Stimulated activated CD4-positive, alpha-beta T cell treated with anti-CD3 and anti-CD28 coated beads, Interleukin-4, amount 100 ng/mL, for 1 hour (primary cell): ENCODE measurements at regions not wholly inside any gene's neighbourhood (a gene's known extent, or its start where the extent isn't known, plus 50 kb on each side); places are given as distances from the start of the nearest gene placed in this dataset.
"Not testable (repeated sequence)": the region's sequence is repeated elsewhere in the genome, so short reads cannot be mapped to it uniquely, and the experiment has no call there.

Source experiments
- DNase-seq: peaks from one replicate; pipeline ENCODE4 v3.0.0-alpha.2; 2020

DNA sequence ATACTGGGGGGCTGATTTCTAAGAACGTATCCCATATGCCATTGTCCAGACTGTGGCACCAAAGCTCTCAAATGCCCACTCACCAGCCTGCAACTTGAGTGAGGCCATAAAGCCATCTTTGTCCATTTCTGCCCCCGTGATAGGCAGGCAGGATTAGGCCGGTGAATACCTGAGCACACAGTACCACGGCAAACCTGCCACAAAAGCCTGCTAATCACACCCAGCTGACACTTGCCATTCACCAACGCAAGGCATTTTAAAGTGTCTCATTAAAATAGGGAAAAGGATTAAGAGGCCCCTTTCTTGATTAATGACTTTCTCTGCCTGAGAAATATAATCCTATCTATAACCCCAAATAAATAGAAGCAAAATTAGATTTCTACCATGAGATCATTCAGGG lies 111.4 kb upstream of the NANOS1 start:
- no peak for DNase-seq

DNA sequence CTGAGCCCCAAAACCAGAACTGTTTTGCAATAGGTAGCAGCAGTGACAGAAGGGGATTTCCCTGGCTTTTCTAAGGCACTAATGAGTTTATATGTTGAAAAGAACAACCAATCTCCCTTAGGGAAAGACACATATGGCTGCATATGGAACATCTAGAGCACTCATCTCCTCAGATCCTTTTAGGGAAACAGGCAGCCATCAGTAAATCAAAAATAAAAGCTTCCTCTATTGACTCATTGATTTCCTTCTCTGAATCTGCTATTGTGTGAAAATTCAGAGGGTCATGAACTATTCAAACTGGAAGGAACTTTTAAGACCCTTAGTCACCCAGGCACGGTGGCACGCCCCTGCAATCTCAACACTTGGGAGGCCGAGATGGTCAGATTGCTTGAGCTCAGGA lies 110.9 kb upstream of the NANOS1 start:
- DNase-seq: no peak

DNA sequence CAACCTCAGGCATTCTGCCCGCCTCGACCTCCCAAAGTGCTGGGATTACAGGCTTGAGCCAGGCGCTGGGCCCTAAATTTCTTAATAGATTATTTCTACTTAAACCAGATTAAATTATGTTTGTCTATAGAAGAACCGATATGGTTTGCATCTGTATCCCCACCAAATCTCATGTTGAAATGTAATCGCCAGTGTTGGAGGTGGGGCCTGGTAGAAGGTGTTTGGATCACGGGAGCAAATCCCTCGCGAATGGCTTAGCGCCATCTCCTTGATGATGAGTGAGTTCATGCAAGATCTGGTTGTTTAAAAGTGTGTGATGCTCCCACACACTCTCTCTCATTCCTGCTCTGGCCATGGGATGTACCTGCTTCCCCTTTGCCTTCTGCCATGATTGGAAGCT lies 109.3 kb upstream of the NANOS1 start:
- DNase-seq: no peak

DNA sequence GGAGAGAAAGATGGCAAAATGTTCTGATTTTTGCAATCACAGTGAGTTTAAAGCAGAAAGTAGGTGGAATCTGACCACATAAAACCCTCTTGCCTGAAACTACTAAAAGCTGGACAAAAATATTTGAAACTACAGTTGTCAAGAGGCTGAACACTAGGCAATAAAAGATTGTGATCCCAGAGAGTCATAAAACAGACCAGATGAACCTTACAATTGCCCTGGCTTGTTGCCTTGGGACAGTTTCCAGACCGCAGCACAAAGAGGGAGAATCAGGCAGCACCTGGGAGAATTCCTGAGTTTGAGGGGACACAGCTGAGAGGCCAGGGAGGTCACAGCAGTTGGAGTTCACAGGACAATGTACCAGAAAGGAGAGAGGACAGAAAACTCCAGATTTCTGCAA lies 107.3 kb upstream of the NANOS1 start:
- DNase-seq: no peak

DNA sequence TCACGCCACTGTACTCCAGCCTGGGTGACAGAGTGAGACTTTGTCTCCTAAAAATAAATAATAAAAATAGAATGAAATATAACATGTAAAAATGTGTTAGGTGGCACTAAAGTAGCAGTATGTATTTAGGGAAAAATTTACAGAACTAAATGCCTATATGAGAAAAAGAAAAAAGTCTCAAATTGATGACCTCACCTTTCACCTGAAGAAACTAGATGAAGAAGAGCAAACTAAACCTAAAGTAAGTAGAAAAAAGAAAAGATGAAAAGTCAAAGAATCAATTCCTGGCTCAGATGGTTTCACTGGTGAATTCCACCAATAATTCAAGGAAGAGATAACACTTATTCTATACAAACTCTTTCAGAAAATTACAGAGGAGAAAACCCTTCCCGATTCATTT lies 106.5 kb upstream of the NANOS1 start:
- DNase-seq: no peak

DNA sequence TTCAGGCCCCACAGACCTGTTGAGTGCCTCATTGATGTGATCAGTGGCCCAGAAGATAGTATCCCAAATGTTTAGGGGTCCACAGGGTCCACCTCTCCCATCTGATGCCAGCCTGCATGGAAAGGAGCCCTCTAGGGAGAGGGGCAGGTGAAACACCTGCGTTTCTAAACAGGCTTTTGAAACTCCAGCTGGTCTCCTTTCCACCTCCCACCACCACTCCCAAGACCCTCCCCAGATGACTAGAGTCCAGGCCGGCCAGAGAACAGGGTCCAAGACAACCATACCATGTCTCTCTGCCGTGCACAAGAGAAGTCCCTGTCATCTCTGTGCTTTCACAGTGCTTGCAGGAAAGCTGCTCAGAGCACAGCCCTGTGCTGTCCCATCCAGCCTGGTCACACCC lies 105.0 kb upstream of the NANOS1 start:
- DNase-seq: no peak

DNA sequence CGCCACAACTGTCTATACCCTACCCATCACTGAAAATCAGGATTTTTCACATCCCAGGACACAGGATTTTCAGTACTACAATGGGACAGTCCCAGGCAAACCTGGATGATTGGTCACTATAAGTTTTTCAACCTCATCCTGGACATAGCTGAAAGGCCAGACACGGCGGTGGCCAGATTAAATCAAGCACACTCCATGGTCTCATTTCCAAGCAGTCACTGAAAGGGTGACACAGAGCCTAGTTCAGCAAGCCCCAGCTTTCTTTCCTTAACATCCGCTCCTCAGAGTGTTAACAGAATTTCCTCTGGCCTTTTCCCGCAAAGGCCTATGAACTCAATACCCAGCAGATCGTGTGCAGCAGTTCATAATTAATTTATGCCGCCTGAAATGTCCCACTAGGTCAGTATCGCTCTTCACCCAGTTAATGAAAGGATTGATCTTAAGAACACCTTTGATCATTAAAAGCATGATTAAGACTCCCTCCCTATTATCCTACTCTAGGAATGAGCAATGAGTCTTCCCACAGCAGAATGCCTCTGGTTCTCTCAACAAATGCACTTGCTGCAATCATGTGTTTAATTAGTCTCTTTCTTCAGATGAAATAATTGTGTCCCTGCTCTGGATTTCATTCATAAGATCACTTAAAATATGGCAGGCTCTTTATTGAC lies 104.0 kb upstream of the NANOS1 start:
- DNase-seq: no peak

DNA sequence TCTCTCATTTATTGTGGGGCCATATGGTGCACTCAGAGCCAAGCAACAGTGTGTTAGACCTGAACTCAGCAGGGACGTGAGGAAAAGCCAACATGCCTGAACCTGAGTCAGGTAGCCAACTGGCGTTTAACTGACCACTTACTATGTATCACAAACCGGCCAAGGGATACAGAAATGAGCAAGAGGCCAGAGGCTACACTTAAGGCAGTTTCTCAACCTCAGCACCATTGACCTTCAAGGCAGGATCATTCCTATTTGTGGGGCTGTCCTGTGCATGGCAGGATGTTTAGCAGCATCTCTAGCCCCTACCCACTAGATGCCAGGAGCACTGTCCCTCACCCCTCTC lies 103.5 kb upstream of the NANOS1 start:
- DNase-seq: no peak

DNA sequence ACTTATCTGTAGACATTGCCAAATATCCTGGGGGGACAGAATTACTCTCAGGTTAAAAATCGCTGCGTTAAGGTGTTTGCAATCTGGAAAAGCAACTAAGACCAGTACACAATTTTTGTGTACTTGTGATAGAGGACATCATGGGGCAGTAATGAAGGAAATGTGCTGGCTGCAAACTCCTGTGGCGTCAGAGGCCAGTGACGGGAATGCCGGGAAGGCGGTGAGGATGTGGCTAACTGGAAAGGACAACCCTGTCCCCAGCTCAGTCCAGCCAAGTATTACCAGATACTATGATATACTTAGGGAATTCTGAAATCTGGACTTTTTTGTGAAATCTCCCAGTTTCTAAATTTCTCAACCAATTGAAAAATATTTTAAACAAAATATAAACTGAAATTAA lies 103.1 kb upstream of the NANOS1 start:
- no peak for DNase-seq

DNA sequence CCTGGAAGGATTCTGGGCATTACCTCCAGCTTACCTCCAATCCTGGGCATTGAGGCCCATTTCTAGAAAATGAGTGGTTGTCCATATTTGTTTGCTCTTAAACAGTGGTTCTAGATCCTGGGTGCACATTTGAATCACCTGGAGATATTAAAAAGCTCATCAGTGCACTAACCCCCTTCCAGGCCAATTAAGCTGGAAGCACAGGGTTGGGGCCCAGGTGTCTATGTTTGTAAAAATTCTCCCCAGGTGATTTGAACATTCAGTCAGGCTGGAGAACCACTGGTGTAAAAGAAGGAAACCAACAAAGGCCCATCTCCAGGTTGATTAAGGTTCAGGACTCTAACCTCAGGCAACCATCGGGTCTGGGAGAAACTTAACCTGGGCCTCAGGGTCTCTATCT lies 102.6 kb upstream of the NANOS1 start:
- no peak for DNase-seq

DNA sequence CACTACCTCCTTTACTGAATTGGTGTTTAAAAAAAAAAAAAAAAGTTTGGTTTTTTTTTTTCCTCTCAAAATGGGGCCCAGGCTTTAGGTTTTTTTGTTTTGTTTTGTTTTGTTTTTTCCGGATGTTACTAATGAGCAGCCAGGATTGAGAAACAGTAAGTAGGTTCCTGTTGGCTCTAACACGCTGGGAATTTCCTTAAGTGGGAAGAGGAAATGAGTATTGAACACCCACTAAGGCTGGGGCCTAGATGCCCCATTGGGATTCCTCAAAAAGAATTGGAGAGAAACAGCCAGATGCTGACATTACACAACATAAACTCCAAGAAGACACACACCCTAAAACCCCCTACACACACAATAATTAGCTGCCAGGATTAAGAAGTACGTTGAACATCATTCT lies 102.2 kb upstream of the NANOS1 start:
- no peak for DNase-seq

DNA sequence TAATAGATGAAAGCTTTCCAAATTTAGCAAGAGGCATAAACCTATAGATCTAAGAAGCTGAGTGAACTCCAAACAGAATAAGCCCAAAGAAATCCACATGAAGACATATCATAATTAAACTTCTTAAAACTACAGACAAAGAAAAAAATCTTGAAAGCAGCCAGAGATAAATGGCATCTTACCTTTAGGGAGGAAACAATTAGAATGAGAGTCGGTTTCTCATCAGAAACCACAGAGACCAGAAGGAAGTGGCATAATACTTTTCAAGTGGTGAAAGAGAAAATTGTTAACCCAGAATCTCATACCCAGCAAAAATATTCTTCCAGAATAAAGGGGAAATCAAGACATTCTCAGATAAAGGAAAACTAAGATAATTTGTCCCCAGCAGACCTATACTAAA lies 98.9 kb upstream of the NANOS1 start:
- no peak for DNase-seq

DNA sequence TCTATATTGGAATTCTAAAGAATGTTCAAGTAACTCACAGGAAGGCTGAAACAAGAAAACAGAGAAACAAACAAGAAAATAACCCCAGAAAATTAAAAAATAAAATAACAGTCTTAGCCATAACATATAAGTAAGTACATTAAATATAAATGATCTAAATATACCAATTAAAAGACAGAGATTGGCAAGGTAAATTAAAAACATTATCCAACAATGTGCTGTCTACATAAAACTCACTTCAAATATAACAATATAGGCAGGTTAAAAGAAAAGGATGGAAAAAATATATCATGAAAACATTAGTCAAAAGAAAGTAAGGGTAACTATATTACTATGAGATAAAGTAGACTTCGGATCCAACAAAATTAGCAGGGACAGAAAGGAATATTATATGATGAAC lies 98.1 kb upstream of the NANOS1 start:
- DNase-seq: no peak

DNA sequence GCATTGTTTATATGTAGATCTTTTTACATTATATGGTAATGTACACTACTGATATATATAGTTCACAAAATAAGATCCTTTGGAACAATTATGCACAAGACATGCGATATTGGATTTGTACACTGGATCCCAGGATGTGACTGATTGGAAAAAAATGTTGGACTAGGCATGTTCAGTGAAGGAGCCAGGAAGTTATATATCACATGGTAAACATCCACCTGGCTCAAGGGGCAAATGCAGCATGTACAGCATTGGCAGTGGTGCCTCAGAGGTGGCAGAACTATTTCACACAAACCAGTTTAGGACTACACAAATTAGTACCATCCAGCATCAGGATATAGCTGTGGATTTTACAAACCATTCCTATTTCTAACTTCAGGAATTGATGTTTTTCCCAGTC lies 97.4 kb upstream of the NANOS1 start:
- DNase-seq: not testable (repeated sequence)

DNA sequence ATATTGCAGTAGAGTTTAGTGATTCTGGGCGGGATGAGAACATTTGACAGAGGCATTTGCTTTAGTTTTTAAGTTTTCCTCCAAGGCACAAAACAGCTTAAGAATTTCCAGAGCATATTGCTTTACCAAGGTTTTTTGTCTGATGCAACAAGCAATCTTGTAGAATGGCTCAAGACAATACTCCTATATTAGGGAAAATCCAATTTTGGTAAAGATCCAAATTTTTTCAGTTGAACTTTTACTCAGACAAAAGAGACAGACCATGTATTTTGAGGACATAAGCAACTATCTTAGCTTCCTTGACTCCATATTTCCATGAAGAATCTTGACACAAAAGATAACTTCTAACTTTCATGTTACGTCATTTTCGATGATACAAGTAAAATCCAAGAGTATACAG lies 92.3 kb upstream of the NANOS1 start:
- DNase-seq: no peak

DNA sequence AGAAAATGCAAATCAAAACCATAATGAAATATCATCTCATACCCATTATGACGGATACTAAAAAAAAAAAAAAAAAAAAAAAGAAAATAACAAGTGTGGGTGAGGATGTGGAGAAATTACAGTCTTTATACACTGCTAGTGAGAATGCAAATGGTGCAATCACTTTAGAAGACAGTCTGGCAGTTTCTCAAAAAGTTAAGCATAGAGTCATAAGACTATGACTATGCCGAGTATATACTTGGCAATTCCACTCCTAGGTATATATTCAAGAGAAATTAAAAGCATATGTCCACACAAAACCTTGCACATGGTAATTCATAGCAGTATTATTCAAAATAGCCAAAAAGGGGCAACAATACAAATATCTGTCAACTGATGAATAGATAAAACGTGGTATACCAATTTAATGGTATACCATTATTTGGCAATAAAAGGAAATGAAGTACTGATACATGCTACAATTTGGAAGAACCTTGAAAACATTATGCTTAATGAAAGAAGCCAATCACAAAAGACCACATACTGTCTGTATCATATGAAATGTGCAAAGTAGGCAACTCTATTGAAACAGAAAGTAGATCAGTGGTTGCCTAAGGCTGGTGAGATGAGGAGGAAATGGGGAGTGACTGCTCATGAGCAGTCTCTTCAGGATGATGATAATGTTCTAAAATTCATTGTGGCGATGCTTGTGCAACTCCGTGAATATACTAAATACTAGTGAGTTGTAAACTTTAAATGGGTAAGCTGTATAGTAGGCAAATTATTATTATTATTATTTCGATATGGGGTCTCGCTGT lies 90.1 kb upstream of the NANOS1 start:
- DNase-seq: no peak

DNA sequence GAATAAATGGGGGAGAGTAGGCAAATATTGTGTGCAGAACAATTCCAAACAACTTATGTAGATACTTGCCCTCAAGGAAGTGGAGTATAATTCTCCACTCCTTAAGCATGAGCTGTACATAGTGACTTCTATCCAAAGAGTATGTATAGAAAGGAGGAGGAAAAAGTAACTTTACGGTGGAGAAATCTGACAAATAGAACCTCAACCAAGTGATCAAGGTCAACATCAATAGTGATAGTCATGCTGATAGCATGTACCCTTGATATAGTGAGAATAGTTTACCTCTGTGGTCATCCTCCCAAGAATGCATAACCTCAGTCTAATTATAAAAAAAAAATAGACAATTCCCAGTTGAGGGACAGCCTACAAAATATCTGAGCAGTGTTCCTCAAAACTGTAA lies 89.1 kb upstream of the NANOS1 start:
- DNase-seq: no peak

DNA sequence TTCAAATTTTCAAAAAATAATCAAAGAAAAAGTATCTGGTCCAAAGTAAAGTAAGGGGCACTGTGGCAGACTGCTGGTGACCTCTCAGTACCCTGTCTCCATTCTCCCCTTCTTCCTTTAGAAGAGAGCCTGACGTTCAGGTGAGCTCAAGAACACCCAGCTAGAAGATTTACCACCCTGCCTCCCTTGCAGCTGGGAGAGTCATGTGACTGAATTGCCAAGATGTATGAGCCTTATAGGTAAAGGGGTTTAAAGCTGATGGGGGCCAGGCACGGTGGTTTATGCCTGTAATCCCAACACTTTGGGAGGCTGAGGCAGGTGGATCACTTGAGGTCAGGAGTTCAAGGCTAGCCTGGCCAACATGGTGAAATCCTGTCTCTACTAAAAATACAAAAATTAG lies 86.3 kb upstream of the NANOS1 start:
- no peak for DNase-seq

DNA sequence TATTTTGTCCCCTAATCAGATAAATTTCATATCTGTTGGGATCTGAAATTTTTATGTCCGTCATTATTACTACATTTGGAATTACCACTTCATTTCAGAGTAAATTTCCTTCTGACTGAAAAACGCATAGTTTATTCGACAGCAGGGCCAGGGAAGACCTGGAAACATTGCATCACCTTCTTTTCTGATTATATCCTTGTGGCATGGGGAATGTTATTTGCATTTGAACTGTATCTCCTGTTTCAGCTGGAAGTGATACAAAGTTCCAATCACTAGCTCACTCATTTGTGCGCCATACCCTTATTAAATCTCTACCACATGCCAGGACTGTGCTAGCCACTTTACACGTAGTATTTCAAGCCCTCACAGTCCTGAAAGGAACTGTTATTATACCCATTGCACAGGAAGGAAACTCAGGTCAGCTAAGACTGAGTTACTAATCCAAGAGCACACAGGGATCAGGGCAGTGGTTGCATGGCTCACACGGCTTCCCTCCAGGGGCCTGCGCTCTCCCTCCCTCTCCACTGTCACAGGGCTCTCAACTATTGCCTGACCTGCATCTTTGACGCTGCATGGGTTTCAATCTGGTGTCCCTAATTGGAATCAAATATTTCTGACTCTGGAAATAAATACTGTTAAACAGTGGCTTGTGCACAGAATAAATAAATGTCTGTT lies 84.4 kb upstream of the NANOS1 start:
- no peak for DNase-seq

DNA sequence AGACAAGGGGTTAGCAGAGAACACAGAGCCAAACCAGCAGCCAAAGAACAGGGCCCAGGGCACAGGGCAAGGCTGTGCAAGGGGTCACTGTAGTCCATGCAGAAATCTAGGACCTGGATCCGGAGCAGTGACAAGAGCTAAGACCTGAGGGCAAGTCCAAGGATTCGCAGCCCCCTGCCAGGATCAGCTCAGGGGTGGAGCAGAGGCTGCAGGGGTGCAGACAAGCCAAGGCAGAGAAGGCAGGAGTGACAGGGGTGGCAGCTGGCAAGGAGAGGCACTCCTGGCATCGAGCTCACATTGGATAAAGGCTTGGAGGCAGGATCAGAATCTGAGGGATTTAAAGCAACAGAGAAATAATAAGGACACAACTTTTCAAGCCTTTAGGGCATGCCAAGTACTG lies 80.7 kb upstream of the NANOS1 start:
- DNase-seq: no peak

DNA sequence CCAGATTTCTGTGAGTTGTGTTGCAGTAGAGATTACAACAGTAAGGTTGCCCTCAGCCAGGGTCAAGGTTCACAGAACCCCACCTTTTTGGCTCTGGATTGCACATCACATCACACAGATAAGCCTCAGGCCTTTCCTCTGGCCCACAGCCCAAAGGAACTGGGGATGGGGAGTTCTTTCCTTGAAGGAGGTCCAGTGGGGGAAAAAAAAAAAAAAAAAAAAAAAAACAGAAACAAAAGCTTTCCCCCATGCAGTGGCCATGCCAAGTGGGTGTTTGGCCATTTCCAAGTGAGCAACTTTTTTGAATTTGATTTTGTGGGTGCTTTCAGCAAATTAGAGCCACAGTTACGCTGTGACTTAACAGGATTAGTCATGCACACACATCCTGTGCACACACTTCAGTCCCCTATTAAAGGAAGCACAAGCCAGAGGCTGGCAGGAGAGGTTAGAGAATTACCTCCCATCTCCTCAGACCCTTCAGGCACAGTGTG lies 79.3 kb upstream of the NANOS1 start:
- DNase-seq: no peak

DNA sequence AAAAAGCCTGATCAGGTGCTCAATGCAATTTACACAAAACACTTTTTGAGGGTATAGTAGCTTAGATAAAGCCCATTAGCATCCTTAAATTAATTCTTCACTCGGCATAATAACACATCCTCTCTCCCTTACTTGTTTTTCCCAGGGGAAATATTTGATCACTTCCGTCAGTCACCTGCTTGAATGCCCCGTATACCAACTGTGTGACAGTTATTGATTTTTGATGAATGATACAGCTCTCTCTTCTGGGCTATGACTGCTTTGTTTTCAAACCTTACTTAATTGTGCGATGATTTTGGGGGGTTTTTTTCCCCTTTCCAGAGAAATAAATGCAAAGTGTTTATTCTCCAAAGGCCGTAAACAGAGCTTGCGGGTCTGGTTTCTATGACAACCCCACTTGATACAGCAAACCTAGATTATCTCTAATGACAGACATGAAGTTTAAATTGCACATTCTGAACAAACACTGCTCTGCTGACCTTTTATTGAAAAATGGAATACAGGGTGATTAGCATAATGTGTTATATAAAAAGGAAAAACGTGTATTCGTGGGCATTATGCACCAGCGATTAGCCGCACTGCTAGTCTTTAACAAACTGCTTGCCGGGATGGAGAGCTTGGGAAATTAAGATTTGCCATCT lies 78.4 kb upstream of the NANOS1 start:
- no peak for DNase-seq

DNA sequence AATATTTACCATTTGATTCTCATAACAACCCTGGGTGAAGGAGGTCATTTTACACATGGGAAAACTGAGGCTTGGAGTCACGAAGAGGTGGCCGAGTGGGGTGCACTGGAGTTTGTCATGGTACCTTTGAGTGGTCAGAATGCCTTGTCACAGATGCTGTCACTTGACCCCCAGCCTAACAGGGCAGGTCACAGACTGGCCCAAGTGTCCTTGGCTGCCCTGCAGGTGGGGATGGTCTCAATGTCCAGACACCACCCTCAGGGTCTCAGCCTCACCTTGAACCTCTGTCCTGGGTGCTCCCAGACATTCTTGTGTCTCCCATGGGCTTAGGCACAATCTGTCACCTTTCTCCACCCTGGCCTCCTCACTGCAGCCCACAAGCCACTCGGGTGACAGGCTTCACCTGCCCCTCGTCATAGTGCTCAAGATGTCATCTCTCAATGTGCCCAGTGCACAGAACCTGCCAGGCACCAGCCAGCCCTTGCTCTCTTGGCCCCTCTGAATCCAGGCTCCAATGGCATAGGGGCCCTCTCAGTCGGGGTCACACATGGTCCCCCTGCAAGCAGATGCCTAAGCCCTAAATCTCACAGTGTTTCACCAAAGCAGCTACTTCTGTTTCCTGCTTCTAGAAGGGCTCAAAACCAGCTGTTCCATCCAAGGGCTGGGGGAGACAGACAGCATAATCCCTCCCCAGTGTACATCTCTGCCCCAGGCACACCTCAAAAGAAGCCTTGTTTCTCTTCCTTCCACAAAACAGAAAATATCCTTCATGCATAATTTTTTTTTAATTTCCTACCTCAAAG lies 76.8 kb upstream of the NANOS1 start:
- DNase-seq: no peak
